ENCODE measurements at regions not wholly inside any gene's neighbourhood (a gene's known extent, or its start where the extent isn't known, plus 50 kb on each side); places are given as distances from the start of the nearest gene placed in this dataset.

DNA sequence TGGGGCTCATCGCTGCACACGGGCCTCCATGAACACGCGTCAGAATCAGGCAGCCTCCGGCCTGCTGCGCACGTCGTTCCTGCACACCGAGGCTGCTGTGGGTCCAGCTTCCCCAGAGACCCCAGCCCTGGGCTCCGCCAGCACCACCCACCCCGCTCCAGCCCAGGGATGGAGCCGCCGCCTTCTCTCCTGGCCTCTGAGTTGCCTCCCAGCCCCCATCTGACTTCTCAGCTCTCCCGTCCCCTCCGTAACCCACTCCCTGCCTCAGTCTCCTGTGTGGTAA is 253.9 kb upstream of the SFSWAP start:
- TF ChIP-seq CTCF (IDR thresholded peaks at IDR 0.05) (no peak), POLR2A (IDR thresholded peaks at IDR 0.05) (no peak)
- Histone ChIP-seq H3K4me1 (peaks cover 0 to 11% (median 0%) of the 10 kb centered on the region in 3 donors), H3K27ac (no peak overlapping the region), H3K36me3 (no peaks in the 10 kb centered on the region), H3K4me3 (no peak overlapping the region), H3K9me3 (no peaks in the 10 kb centered on the region), H3K27me3 (peaks cover 0 to 79% (median 0%) of the 10 kb centered on the region in 4 donors)
- intact Hi-C loops (cut with DNase I): no loop called here
- WGBS, 2 donors: 89 to 92% methylated on average over 6 to 14 of the region's 15 CpGs
- no peak for DNase-seq

DNA sequence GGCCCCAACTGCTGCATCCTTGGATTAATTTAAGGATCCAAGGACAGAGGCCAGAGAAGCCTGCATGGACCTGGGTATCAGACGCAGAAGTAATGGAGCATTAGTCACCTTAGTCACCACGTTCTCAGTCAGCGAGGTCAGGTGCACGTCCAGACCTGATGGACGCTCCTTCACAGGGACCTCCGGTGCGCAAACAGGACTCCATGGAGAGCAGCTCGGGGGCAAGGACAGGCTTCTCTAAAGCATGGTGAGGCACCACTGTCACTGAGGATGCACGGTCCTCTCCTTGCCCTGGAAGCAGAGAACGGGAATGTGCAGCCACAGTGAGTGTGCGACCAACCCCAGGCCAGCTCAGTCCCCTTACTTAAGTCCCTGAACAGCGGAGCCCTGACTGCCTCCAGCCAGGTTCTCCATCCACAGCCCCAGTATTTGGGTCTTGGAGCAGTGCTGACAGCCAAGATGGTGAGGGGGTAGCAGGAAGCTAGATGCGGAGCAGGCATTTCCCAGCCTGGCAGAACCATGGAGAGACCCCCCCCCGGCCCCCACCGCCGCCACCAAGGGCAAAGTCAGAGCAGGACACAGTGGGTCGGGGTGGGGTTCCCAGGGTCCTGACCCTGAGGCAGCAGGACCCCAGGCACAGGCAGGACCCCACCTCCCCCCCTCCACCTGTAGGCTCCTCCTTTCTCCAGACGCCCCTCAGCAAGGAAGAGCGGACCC is 253.4 kb upstream of the SFSWAP start:
- 75 to 90% methylated on average over 4 to 8 of the region's 19 CpGs for WGBS, 2 donors
- no peak overlapping the region for H3K4me3 ChIP-seq
- DNase-seq: no peak
- no peaks in the 10 kb centered on the region for H3K9me3 ChIP-seq
- no peak for TF ChIP-seq POLR2A (IDR thresholded peaks at IDR 0.05)
- TF ChIP-seq CTCF (IDR thresholded peaks at IDR 0.05): no peak
- H3K4me1 ChIP-seq: peaks cover 0 to 11% (median 0%) of the 10 kb centered on the region in 3 donors
- intact Hi-C loops (cut with DNase I): no loop called here
- peaks cover 0 to 81% (median 0%) of the 10 kb centered on the region in 4 donors for H3K27me3 ChIP-seq
- no peak overlapping the region for H3K27ac ChIP-seq
- no peaks in the 10 kb centered on the region for H3K36me3 ChIP-seq

- Histone ChIP-seq H3K36me3 (no peaks in the 10 kb centered on the region), H3K4me1 (peaks cover 0 to 11% (median 0%) of the 10 kb centered on the region in 3 donors), H3K9me3 (no peaks in the 10 kb centered on the region), H3K4me3 (no peak overlapping the region), H3K27me3 (peaks cover 0 to 80% (median 0%) of the 10 kb centered on the region in 4 donors), H3K27ac (no peak overlapping the region)
- intact Hi-C loops (cut with DNase I): no loop called here
- no peak for DNase-seq
- TF ChIP-seq CTCF (IDR thresholded peaks at IDR 0.05) (no peak), POLR2A (IDR thresholded peaks at IDR 0.05) (no peak)
- WGBS, 2 donors: 32 to 63% methylated on average over 2 to 6 of the region's 9 CpGs
These were observed 252.9 kb upstream of the SFSWAP start for GRCh38 chr12:131458048-131458374.

GRCh38 chr12:131458931-131459772 is 251.7 kb upstream of the SFSWAP start:
- no peak for TF ChIP-seq POLR2A (IDR thresholded peaks at IDR 0.05)
- TF ChIP-seq CTCF (IDR thresholded peaks at IDR 0.05): no peak
- Histone ChIP-seq H3K9me3 (no peaks in the 10 kb centered on the region), H3K4me3 (no peak overlapping the region), H3K27me3 (peaks cover 0 to 80% (median 0%) of the 10 kb centered on the region in 4 donors), H3K4me1 (peaks cover 0 to 11% (median 0%) of the 10 kb centered on the region in 3 donors), H3K36me3 (no peaks in the 10 kb centered on the region), H3K27ac (no peak overlapping the region)
- 65 to 83% methylated on average over 19 to 28 of the region's 31 CpGs for WGBS, 2 donors
- no peak for DNase-seq
- intact Hi-C loops (cut with DNase I): no loop called here

DNA sequence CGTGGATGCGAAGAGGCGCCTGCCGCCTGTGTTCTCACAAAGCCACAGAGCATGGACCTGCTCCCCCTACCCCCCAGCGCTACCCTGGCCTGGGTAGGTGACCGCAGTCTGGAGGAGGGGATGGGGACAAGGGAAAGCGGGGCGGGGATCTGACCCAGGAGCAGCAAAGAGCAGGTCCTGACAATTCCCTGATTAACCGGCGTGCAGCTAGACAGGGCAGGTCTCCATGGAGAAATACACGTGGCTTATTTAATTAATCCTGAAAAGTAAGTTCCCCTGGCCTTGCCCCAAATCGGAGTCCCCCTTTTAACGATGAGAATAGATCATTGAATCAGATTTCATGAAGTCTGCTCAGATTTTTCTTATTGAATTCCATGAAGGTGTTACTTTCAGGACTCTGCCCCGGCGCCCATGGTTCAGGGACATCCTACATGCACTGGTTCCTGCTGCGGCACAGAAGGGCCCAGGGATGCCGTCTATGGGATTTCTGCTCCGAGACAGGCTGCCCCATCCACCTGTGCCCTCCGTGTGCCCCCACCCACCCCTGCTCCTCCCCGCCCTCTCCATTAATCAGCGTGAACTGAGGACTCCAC is 251.0 kb upstream of the SFSWAP start:
- no peak for TF ChIP-seq POLR2A (IDR thresholded peaks at IDR 0.05)
- TF ChIP-seq CTCF (IDR thresholded peaks at IDR 0.05): no peak
- DNase-seq: no peak
- no peak overlapping the region for H3K27ac ChIP-seq
- intact Hi-C loops (cut with DNase I): no loop called here
- H3K9me3 ChIP-seq: no peaks in the 10 kb centered on the region
- no peaks in the 10 kb centered on the region for H3K36me3 ChIP-seq
- peaks cover 0 to 11% (median 0%) of the 10 kb centered on the region in 3 donors for H3K4me1 ChIP-seq
- H3K4me3 ChIP-seq: no peak overlapping the region
- 33 to 45% methylated on average over 13 to 17 of the region's 21 CpGs for WGBS, 2 donors
- peaks cover 0 to 76% (median 0%) of the 10 kb centered on the region in 4 donors for H3K27me3 ChIP-seq

All from esophagus squamous epithelium (tissue), 5 donors.